Prostate gland (tissue), 2 donors: ENCODE measurements at regions not wholly inside any gene's neighbourhood (a gene's known extent, or its start where the extent isn't known, plus 50 kb on each side); places are given as distances from the start of the nearest gene placed in this dataset.

Experiments used
- DNase-seq: peaks from one replicate; pipeline ENCODE4 v3.0.0-alpha.2; 2019; ENCODE audit warnings: low spot score
- H3K27ac ChIP-seq, 2 donors: fragments of 200-600 bp; sonication (generic); 2 replicates each; pipeline ENCODE4 v1.5.1; 2017 to 2019
- H3K27me3 ChIP-seq: fragments of 200-600 bp; sonication (generic); replicated peaks from 2 replicates; pipeline ENCODE4 v1.5.1; 2019; ENCODE audit not compliant: insufficient read depth
- H3K36me3 ChIP-seq, 2 donors: fragments of 200-600 bp; sonication (generic); 1 replicate in 1 of 2; 2 replicates in 1 of 2; pipeline versions ENCODE4 v1.5.1 to v1.8.1; 2017 to 2019
- H3K4me1 ChIP-seq: fragments of 200-600 bp; sonication (generic); replicated peaks from 2 replicates; pipeline ENCODE4 v1.5.1; 2019
- H3K4me3 ChIP-seq, 2 donors: fragments of 200-600 bp; sonication (generic); 2 replicates each; pipeline ENCODE4 v1.5.1; 2017 to 2019
- H3K9me3 ChIP-seq: fragments of 200-600 bp; sonication (generic); 2 replicates; pipeline ENCODE4 v1.5.1; 2017
- POLR2A ChIP-seq: fragments of 450-650 bp; IDR thresholded peaks from one replicate; pipeline ENCODE4 v1.6.1; 2016; ENCODE audit warnings: antibody characterized with exemption, mild to moderate bottlenecking
- POLR2AphosphoS5 ChIP-seq: sonication (generic); formaldehyde crosslinking; IDR thresholded peaks from one replicate; pipeline ENCODE4 v1.6.1; 2017; ENCODE audit warnings: antibody characterized with exemption
- WGBS: methylation state at CpG from one replicate; pipeline ENCODE4 v1.1.5; 2018; 5-methylcytosine and 5-hydroxymethylcytosine counted together
- intact Hi-C: fragments of 100-400 bp; cut with DNase I; formaldehyde crosslinking; loops from one replicate; pipeline ENCODE4 v1.14.2; 2022
- TF ChIP-seq, protein P1 (sequence below), 4 experiments: fragments of 200-600 bp in 2 of 4; fragments of 450-650 bp in 2 of 4; sonication (generic) in 2 of 4; IDR thresholded peaks; 1 replicate in 3 of 4; 2 replicates in 1 of 4; pipeline ENCODE4 v1.5.1; 2016 to 2019; ENCODE audit warnings: antibody characterized with exemption in 4 of 4, mild to moderate bottlenecking in 2 of 4, moderate library complexity in 2 of 4

DNA sequence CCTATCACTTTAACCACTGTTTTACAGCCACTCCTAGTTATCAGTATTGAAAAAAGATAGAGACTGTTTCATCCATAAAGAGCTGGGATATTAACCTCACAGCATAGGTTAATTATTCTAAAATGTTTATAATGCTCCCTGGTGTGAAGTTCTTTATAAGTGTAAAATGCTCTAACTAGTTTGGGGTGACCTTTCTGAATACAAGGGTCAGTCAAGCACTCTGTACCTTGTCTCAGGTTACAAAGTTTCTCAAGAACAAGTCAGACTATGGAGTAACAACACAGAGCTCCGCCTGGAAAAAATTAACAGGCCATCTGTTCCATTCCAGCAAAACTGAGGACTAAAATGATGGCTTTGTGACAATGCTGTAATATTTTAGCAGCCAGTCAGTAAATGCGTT is 107.4 kb downstream of the NOL4 start:
- 59% methylated on average over 2 of the region's 2 CpGs for WGBS
- H3K4me3 ChIP-seq, result no peak overlapping the region
- H3K9me3 ChIP-seq, result no peaks in the 10 kb centered on the region
- DNase-seq, result no peak
- no peaks in the 10 kb centered on the region for H3K36me3 ChIP-seq
- H3K4me1 ChIP-seq, result no peaks in the 10 kb centered on the region
- intact Hi-C loops, result no loop called here
- H3K27me3 ChIP-seq, result no peaks in the 10 kb centered on the region
- TF ChIP-seq POLR2AphosphoS5, result no peak
- TF ChIP-seq POLR2A, result no peak
- TF ChIP-seq, protein P1, sequence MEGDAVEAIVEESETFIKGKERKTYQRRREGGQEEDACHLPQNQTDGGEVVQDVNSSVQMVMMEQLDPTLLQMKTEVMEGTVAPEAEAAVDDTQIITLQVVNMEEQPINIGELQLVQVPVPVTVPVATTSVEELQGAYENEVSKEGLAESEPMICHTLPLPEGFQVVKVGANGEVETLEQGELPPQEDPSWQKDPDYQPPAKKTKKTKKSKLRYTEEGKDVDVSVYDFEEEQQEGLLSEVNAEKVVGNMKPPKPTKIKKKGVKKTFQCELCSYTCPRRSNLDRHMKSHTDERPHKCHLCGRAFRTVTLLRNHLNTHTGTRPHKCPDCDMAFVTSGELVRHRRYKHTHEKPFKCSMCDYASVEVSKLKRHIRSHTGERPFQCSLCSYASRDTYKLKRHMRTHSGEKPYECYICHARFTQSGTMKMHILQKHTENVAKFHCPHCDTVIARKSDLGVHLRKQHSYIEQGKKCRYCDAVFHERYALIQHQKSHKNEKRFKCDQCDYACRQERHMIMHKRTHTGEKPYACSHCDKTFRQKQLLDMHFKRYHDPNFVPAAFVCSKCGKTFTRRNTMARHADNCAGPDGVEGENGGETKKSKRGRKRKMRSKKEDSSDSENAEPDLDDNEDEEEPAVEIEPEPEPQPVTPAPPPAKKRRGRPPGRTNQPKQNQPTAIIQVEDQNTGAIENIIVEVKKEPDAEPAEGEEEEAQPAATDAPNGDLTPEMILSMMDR (IDR thresholded peaks at IDR 0.05), result no peak
- no peak overlapping the region for H3K27ac ChIP-seq

DNA sequence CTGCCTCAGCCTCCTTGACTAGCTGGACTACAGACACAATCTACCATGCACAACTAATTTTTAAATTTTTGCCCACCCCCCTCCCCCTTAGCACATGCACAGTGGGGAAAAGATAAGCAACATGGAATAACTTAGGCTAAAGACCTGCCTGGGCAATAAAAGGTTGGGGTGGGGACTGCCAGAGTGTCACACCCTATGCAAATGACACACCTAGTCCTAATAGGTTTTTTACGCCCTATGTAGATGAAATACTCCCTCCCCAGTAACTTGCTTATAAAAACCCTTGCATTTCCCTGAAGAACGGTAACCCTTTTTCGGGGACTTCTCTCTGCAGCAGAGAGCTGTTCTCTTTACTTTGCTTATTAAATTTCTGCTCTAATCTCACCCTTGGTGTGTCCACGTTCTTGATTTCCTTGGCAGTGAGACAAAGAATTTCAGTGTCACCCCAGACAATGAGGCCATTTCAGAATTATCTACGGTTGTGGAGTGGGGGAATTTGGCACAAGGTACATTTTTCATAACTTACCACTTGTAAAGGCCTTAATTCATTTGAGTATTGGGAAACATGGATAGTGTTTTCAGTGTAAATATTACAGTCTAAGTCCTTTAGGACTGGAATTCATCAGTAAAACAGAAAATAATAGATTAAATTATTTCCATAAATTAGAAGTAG is 109.2 kb downstream of the NOL4 start:
- Histone ChIP-seq H3K4me3 (no peak overlapping the region), H3K27ac (no peak overlapping the region), H3K4me1 (no peaks in the 10 kb centered on the region), H3K36me3 (no peaks in the 10 kb centered on the region), H3K9me3 (no peaks in the 10 kb centered on the region), H3K27me3 (no peaks in the 10 kb centered on the region)
- intact Hi-C loops, result no loop called here
- 51% methylated on average over 5 of the region's 5 CpGs for WGBS
- TF ChIP-seq POLR2AphosphoS5 (no peak), POLR2A (no peak)
- TF ChIP-seq, protein P1 (IDR thresholded peaks at IDR 0.05), result no peak
- no peak for DNase-seq

DNA sequence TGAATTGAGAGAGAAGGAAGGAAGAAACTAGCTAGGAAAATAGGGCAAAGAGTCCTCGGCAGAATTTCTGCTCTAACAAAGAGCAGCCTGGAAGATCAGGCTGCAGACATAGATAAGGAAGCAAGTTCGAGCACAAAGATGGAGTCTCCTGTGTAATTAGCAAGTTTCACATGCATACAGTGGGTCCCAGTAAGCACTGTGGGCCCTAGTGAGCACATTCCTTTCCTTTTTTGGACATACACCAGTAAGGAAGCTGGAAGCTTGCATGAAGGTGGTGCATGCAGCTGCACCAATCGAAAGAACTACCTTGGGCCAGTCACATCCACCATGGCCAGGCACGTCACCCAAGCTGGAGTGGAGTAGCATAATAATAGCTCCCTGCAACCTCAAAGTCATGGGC is 109.7 kb downstream of the NOL4 start:
- Histone ChIP-seq H3K36me3 (no peaks in the 10 kb centered on the region), H3K27me3 (no peaks in the 10 kb centered on the region), H3K9me3 (no peaks in the 10 kb centered on the region), H3K27ac (no peak overlapping the region), H3K4me3 (no peak overlapping the region), H3K4me1 (no peaks in the 10 kb centered on the region)
- TF ChIP-seq POLR2AphosphoS5, result no peak
- TF ChIP-seq POLR2A, result no peak
- TF ChIP-seq, protein P1 (IDR thresholded peaks at IDR 0.05), result no peak
- intact Hi-C loops, result no loop called here
- no peak for DNase-seq
- WGBS, result 86% methylated on average over 4 of the region's 4 CpGs

DNA sequence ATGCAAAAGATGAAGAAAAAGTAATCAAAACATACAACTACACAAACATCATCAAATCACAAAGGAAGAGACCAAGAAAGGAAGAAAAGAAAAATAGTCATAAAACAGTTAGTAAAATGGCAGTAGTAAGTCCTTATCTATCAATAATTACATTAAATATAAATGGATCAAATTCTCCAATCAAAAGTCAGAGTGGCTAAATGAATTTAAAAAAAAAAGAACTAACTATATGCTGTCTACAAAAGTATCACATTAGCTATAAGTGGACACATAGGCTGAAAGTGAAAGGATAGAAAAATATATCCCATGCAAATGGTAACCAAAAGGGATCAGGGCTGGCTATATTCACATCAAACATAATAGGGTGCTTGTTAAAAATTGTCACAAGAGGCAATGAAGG is 116.5 kb downstream of the NOL4 start:
- H3K4me1 ChIP-seq, result no peaks in the 10 kb centered on the region
- DNase-seq, result no peak
- no peak for TF ChIP-seq POLR2A
- no peak for TF ChIP-seq POLR2AphosphoS5
- TF ChIP-seq, protein P1 (IDR thresholded peaks at IDR 0.05), result no peak
- no peaks in the 10 kb centered on the region for H3K27me3 ChIP-seq
- H3K4me3 ChIP-seq, result no peak overlapping the region
- no peaks in the 10 kb centered on the region for H3K9me3 ChIP-seq
- H3K27ac ChIP-seq, result no peak overlapping the region
- no peaks in the 10 kb centered on the region for H3K36me3 ChIP-seq
- intact Hi-C loops, result no loop called here

DNA sequence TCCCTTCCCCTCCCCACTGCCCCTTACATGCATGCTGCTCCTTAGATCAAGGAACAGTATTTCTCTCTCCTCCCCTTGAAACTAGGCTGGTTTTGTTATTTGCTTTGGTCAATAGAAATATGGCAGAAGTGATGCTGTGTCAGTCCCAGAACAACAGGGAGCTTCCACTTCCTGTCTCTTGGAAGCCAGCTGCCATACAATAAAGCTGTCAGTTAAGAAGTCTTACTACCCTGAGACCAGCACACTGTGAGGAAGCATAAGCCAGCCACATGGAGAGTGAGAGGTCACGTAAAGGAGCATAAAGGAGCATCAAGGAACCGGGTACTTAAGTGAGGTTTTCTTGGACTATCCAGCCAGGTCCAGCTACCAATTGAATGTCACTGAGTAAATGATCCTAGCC is 126.6 kb downstream of the NOL4 start:
- no peak overlapping the region for H3K4me3 ChIP-seq
- no peak overlapping the region for H3K27ac ChIP-seq
- DNase-seq, result no peak
- H3K27me3 ChIP-seq, result no peaks in the 10 kb centered on the region
- TF ChIP-seq POLR2AphosphoS5 (no peak), POLR2A (no peak)
- TF ChIP-seq, protein P1 (IDR thresholded peaks at IDR 0.05), result no peak
- no peaks in the 10 kb centered on the region for H3K36me3 ChIP-seq
- intact Hi-C loops, result no loop called here
- whole genome bisulfite sequencing, result 52% methylated on average over 2 of the region's 2 CpGs
- H3K4me1 ChIP-seq, result no peaks in the 10 kb centered on the region
- no peaks in the 10 kb centered on the region for H3K9me3 ChIP-seq
